ENCODE measurements at regions not wholly inside any gene's neighbourhood (a gene's known extent, or its start where the extent isn't known, plus 50 kb on each side); places are given as distances from the start of the nearest gene placed in this dataset.
A peak's percentile ranks its signal among the peaks of the same experiment; 100 is the strongest.

GRCh38 chr21:15443740-15444117, 286.1 kb upstream of the USP25 start:
- peak overlapping the region; percentile 63 for H3K27ac Mint-ChIP-seq (ENCODE audit: unreplicated experiment)
- H3K4me1 Mint-ChIP-seq (ENCODE audit: low read depth, unreplicated experiment), result peaks cover 18% of the 10 kb centered on the region

GRCh38 chr21:15444118-15444960, 285.4 kb upstream of the USP25 start:
- Histone ChIP-seq H3K4me2 (ENCODE audit: low read length) (no peak overlapping the region), H3K4me1 (ENCODE audit: insufficient read depth, low read length) (no peaks in the 10 kb centered on the region), H4K20me1 (ENCODE audit: insufficient read depth, low read length) (no peaks in the 10 kb centered on the region), H3K36me3 (ENCODE audit: insufficient read depth, low read length) (no peaks in the 10 kb centered on the region), H3K9me3 (ENCODE audit: insufficient read depth, low read depth, low read length) (no peaks in the 10 kb centered on the region), H3K27ac (ENCODE audit: low read depth, low read length) (no peak overlapping the region), H3K79me2 (ENCODE audit: insufficient read depth, low read length) (no peaks in the 10 kb centered on the region), H3K27me3 (ENCODE audit: insufficient read depth, low read length) (no peaks in the 10 kb centered on the region), H2AFZ (ENCODE audit: low read depth, low read length) (no peak overlapping the region), H3K4me3 (ENCODE audit: insufficient read depth, low read depth, low read length) (no peak overlapping the region), H3K9ac (ENCODE audit: low read length) (no peak overlapping the region)
- Mint-ChIP-seq H3K27me3 (ENCODE audit: low read depth, unreplicated experiment) (no peaks in the 10 kb centered on the region), H3K4me1 (ENCODE audit: low read depth, unreplicated experiment) (peaks cover 14% of the 10 kb centered on the region), H3K36me3 (ENCODE audit: low read depth, unreplicated experiment) (peaks cover 2% of the 10 kb centered on the region), H3K9me3 (ENCODE audit: unreplicated experiment) (peaks cover 2% of the 10 kb centered on the region), H3K27ac (ENCODE audit: unreplicated experiment) (no peak overlapping the region), H3K4me3 (ENCODE audit: unreplicated experiment) (no peak overlapping the region)
- FAIRE-seq, result no peak
- TF ChIP-seq EZH2 (IDR thresholded peaks at IDR 0.05; ENCODE audit: insufficient read depth, low read length) (no peak), CTCF (IDR thresholded peaks at IDR 0.05; ENCODE audit: insufficient read depth, low read depth, low read length) (no peak)
- no peak for DNase-seq (ENCODE audit: low read depth)

More at GRCh38 chr21:15443740-15444117, 286.1 kb upstream of the USP25 start:
- no peak overlapping the region for H3K27ac ChIP-seq (ENCODE audit: low read depth, low read length)
- H3K4me2 ChIP-seq (ENCODE audit: low read length), result no peak overlapping the region
- H3K27me3 ChIP-seq (ENCODE audit: insufficient read depth, low read length), result no peaks in the 10 kb centered on the region
- no peak overlapping the region for H3K4me3 ChIP-seq (ENCODE audit: insufficient read depth, low read depth, low read length)
- Mint-ChIP-seq H3K27me3 (ENCODE audit: low read depth, unreplicated experiment) (no peaks in the 10 kb centered on the region), H3K36me3 (ENCODE audit: low read depth, unreplicated experiment) (peaks cover 2% of the 10 kb centered on the region), H3K4me3 (ENCODE audit: unreplicated experiment) (no peak overlapping the region), H3K9me3 (ENCODE audit: unreplicated experiment) (no peaks in the 10 kb centered on the region)
- no peak for TF ChIP-seq EZH2 (IDR thresholded peaks at IDR 0.05; ENCODE audit: insufficient read depth, low read length)
- TF ChIP-seq CTCF (IDR thresholded peaks at IDR 0.05; ENCODE audit: insufficient read depth, low read depth, low read length), result no peak
- no peaks in the 10 kb centered on the region for H3K36me3 ChIP-seq (ENCODE audit: insufficient read depth, low read length)
- H3K79me2 ChIP-seq (ENCODE audit: insufficient read depth, low read length), result no peaks in the 10 kb centered on the region
- DNase-seq (ENCODE audit: low read depth) (no peak), FAIRE-seq (no peak)
- no peak overlapping the region for H2AFZ ChIP-seq (ENCODE audit: low read depth, low read length)
- H3K9me3 ChIP-seq (ENCODE audit: insufficient read depth, low read depth, low read length), result no peaks in the 10 kb centered on the region
- H3K4me1 ChIP-seq (ENCODE audit: insufficient read depth, low read length), result no peaks in the 10 kb centered on the region
- H4K20me1 ChIP-seq (ENCODE audit: insufficient read depth, low read length), result no peaks in the 10 kb centered on the region
- H3K9ac ChIP-seq (ENCODE audit: low read length), result no peak overlapping the region

GRCh38 chr21:15445327-15445726, 284.5 kb upstream of the USP25 start:
- H3K4me3 ChIP-seq (ENCODE audit: insufficient read depth, low read depth, low read length), result no peak overlapping the region
- no peaks in the 10 kb centered on the region for H3K79me2 ChIP-seq (ENCODE audit: insufficient read depth, low read length)
- peaks cover 5% of the 10 kb centered on the region for H3K9me3 Mint-ChIP-seq (ENCODE audit: unreplicated experiment)
- no peaks in the 10 kb centered on the region for H3K4me1 ChIP-seq (ENCODE audit: insufficient read depth, low read length)
- no peak overlapping the region for H3K27ac Mint-ChIP-seq (ENCODE audit: unreplicated experiment)
- H3K9ac ChIP-seq (ENCODE audit: low read length), result no peak overlapping the region
- no peaks in the 10 kb centered on the region for H3K27me3 ChIP-seq (ENCODE audit: insufficient read depth, low read length)
- H2AFZ ChIP-seq (ENCODE audit: low read depth, low read length), result no peak overlapping the region
- no peak overlapping the region for H3K4me2 ChIP-seq (ENCODE audit: low read length)
- H3K27me3 Mint-ChIP-seq (ENCODE audit: low read depth, unreplicated experiment), result no peaks in the 10 kb centered on the region
- H3K4me3 Mint-ChIP-seq (ENCODE audit: unreplicated experiment), result no peak overlapping the region
- peaks cover 2% of the 10 kb centered on the region for H3K36me3 Mint-ChIP-seq (ENCODE audit: low read depth, unreplicated experiment)
- H3K4me1 Mint-ChIP-seq (ENCODE audit: low read depth, unreplicated experiment), result peaks cover 7% of the 10 kb centered on the region
- FAIRE-seq, result no peak
- TF ChIP-seq EZH2 (IDR thresholded peaks at IDR 0.05; ENCODE audit: insufficient read depth, low read length), result no peak
- TF ChIP-seq CTCF (IDR thresholded peaks at IDR 0.05; ENCODE audit: insufficient read depth, low read depth, low read length), result no peak
- no peaks in the 10 kb centered on the region for H4K20me1 ChIP-seq (ENCODE audit: insufficient read depth, low read length)
- no peak for DNase-seq (ENCODE audit: low read depth)
- no peak overlapping the region for H3K27ac ChIP-seq (ENCODE audit: low read depth, low read length)
- H3K36me3 ChIP-seq (ENCODE audit: insufficient read depth, low read length), result no peaks in the 10 kb centered on the region
- no peaks in the 10 kb centered on the region for H3K9me3 ChIP-seq (ENCODE audit: insufficient read depth, low read depth, low read length)

Measured in astrocyte (in vitro differentiated cells and primary cell).